H1 (cell line): ENCODE measurements at regions not wholly inside any gene's neighbourhood (a gene's known extent, or its start where the extent isn't known, plus 50 kb on each side); places are given as distances from the start of the nearest gene placed in this dataset.

Source experiments
- BCL11A ChIP-seq, 2 experiments: IDR thresholded peaks; one replicate each; pipeline ENCODE4 v1.6.1; 2011; ENCODE audit warnings: low read depth in 2 of 2, low read length in 2 of 2, mild to moderate bottlenecking in 2 of 2
- CHD1 ChIP-seq: IDR thresholded peaks from 2 replicates; pipeline ENCODE4 v1.6.1; 2012; ENCODE audit warnings: low read depth, low read length, improper control_type of control experiment

DNA sequence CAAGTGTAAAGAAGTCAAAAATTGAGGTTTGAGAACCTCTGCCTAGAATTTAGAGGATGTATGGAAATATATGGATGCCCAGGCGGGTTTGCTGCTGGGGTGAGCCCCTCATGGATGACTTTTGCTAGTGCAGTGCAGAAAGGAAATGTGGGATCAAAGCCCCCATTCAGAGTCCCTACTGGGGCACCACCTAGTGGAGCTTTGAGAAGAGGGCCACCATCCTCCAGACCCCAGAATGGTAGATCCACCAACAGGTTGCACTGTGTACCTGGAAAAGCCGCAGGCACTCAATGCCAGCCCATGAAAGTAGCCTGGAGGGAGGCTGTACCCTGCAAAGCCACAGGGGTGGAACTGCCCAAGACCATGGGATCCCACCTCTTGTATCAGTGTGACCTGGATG lies 330.7 kb upstream of the DPYD start (continued):
- TF ChIP-seq CHD1 (no peak), BCL11A (IDR thresholded peaks at IDR 0.05; ENCODE audit: low read depth in 2 of 2, low read length in 2 of 2) (no peak)
